ENCODE measurements at regions not wholly inside any gene's neighbourhood (a gene's known extent, or its start where the extent isn't known, plus 50 kb on each side); places are given as distances from the start of the nearest gene placed in this dataset.

GRCh38 chr5:68661237-68661636 is 432.6 kb upstream of the SLC30A5 start:
- Histone ChIP-seq H3K4me2 (no peak overlapping the region), H3K4me1 (ENCODE audit: control insufficient read depth in 1 of 2, insufficient read depth in 2 of 2, low read depth in 1 of 2, low read length in 1 of 2) (no peaks in the 10 kb centered on the region; a peak in 1 of 4 replicates), H3K27me3 (ENCODE audit: insufficient read depth) (no peaks in the 10 kb centered on the region), H2AFZ (ENCODE audit: low read depth) (no peak overlapping the region), H3K4me3 (ENCODE audit: low read depth in 2 of 2, low read length in 1 of 2) (no peak overlapping the region), H4K20me1 (ENCODE audit: insufficient read depth) (no peaks in the 10 kb centered on the region), H3K9me3 (no peaks in the 10 kb centered on the region), H3K36me3 (replicated peaks in 1 of 2; ENCODE audit: control insufficient read depth in 1 of 2, insufficient read depth in 2 of 2, low read length in 1 of 2) (no peaks in the 10 kb centered on the region), H3K27ac (ENCODE audit: low read depth in 2 of 2, low read length in 1 of 2) (no peak overlapping the region), H3F3A (replicated peaks; ENCODE audit: insufficient read depth) (no peaks in the 10 kb centered on the region), H3K79me2 (ENCODE audit: insufficient read depth) (no peaks in the 10 kb centered on the region), H3K9me2 (no peaks in the 10 kb centered on the region), H3K9ac (no peak overlapping the region)
- WGBS (ENCODE audit: low lambda C conversion rate) = 86% methylated on average over 2 of the region's 2 CpGs
- TF ChIP-seq ELF1 (IDR thresholded peaks at IDR 0.05) = no peak
- TF ChIP-seq CTCF (IDR thresholded peaks at IDR 0.05) = peak; percentile 42
- peak; percentile 21; the same call in 1 of the 2 replicates for TF ChIP-seq RAD21 (IDR thresholded peaks at IDR 0.05; ENCODE audit: low read length)
- ChIA-PET POLR2A (no interaction called here), CTCF (interaction anchor here (0.5 to 1.6 kb wide), 2 partner anchors 12 to 225 kb away, joined by 3 to 5 read pairs; no protein-coding TSS in a partner anchor)
- no peak for DNase-seq

- H3K27me3 ChIP-seq (ENCODE audit: insufficient read depth) = no peaks in the 10 kb centered on the region
- CTCF ChIA-PET = no interaction called here
- TF ChIP-seq RAD21 (IDR thresholded peaks at IDR 0.05; ENCODE audit: low read length) = no peak
- TF ChIP-seq ZBTB33 (IDR thresholded peaks at IDR 0.05; ENCODE audit: borderline replicate concordance, low read depth) = no peak
- TF ChIP-seq SIN3A (IDR thresholded peaks at IDR 0.05; ENCODE audit: borderline replicate concordance, low read depth, low read length) = no peak
- TF ChIP-seq REST (IDR thresholded peaks at IDR 0.05; ENCODE audit: low read depth, low read length) = no peak
- TF ChIP-seq CTCF (IDR thresholded peaks at IDR 0.05) = no peak
- TF ChIP-seq ELF1 (IDR thresholded peaks at IDR 0.05) = no peak
- no peak for TF ChIP-seq YY1 (IDR thresholded peaks at IDR 0.05; ENCODE audit: low read depth)
- TF ChIP-seq JUND (IDR thresholded peaks at IDR 0.05) = no peak
- TF ChIP-seq MEF2A (IDR thresholded peaks at IDR 0.05; ENCODE audit: borderline replicate concordance, low read depth) = no peak
- no peak for TF ChIP-seq RFX5 (IDR thresholded peaks at IDR 0.05; ENCODE audit: low read length)
- TF ChIP-seq TEAD4 (IDR thresholded peaks at IDR 0.05; ENCODE audit: borderline replicate concordance, insufficient read depth) = no peak
- TF ChIP-seq TCF12 (IDR thresholded peaks at IDR 0.05) = no peak
- TF ChIP-seq CHD2 (IDR thresholded peaks at IDR 0.05; ENCODE audit: low read length, partially characterized antibody) = no peak
- no peak for TF ChIP-seq EZH2phosphoT487 (IDR thresholded peaks at IDR 0.05; ENCODE audit: borderline replicate concordance, low read depth)
- TF ChIP-seq TAF1 (IDR thresholded peaks at IDR 0.05; ENCODE audit: borderline replicate concordance, low read depth, low read length) = no peak
- no peak for TF ChIP-seq RXRA (IDR thresholded peaks at IDR 0.05; ENCODE audit: borderline replicate concordance, low read depth)
- TF ChIP-seq SMC3 (IDR thresholded peaks at IDR 0.05; ENCODE audit: low read depth, low read length) = no peak
- no peak for TF ChIP-seq NRF1 (IDR thresholded peaks at IDR 0.05; ENCODE audit: low read depth, low read length)
- no peak for TF ChIP-seq MXI1 (IDR thresholded peaks at IDR 0.05; ENCODE audit: low read depth, low read length)
Observed at GRCh38 chr5:68662804-68663307, 431.0 kb upstream of the SLC30A5 start.

More at GRCh38 chr5:68662804-68663307, 431.0 kb upstream of the SLC30A5 start:
- H3K4me3 ChIP-seq (ENCODE audit: low read depth in 2 of 2, low read length in 1 of 2) = no peak overlapping the region
- DNase-seq = no peak
- H3K36me3 ChIP-seq (replicated peaks in 1 of 2; ENCODE audit: control insufficient read depth in 1 of 2, insufficient read depth in 2 of 2, low read length in 1 of 2) = no peaks in the 10 kb centered on the region
- no peak overlapping the region for H2AFZ ChIP-seq (ENCODE audit: low read depth)
- no peaks in the 10 kb centered on the region; a peak in 1 of 4 replicates for H3K4me1 ChIP-seq (ENCODE audit: control insufficient read depth in 1 of 2, insufficient read depth in 2 of 2, low read depth in 1 of 2, low read length in 1 of 2)
- H3K27ac ChIP-seq (ENCODE audit: low read depth in 2 of 2, low read length in 1 of 2) = no peak overlapping the region
- H3K79me2 ChIP-seq (ENCODE audit: insufficient read depth) = no peaks in the 10 kb centered on the region
- H3K9me2 ChIP-seq = no peaks in the 10 kb centered on the region
- no peaks in the 10 kb centered on the region for H3F3A ChIP-seq (replicated peaks; ENCODE audit: insufficient read depth)
- no peaks in the 10 kb centered on the region for H4K20me1 ChIP-seq (ENCODE audit: insufficient read depth)
- H3K4me2 ChIP-seq = no peak overlapping the region
- H3K9me3 ChIP-seq = no peaks in the 10 kb centered on the region
- POLR2A ChIA-PET = no interaction called here
- no peak overlapping the region for H3K9ac ChIP-seq
